HEK293 (cell line): ENCODE measurements at regions not wholly inside any gene's neighbourhood (a gene's known extent, or its start where the extent isn't known, plus 50 kb on each side); places are given as distances from the start of the nearest gene placed in this dataset.

Experiments used
- GLI2 ChIP-seq: fragments of 450-650 bp; formaldehyde crosslinking; IDR thresholded peaks from 2 replicates; pipeline ENCODE4; 2017; ENCODE audit warnings: missing biosample characterization, missing genetic modification characterization, low read depth, borderline replicate concordance
- MEIS1 ChIP-seq: sonication (generic); formaldehyde crosslinking; IDR thresholded peaks from 2 replicates; pipeline ENCODE4 v1.8.1; 2022; ENCODE audit warnings: missing genetic modification reagents, mild to moderate bottlenecking, borderline replicate concordance
- PRDM1 ChIP-seq: fragments of 450-650 bp; formaldehyde crosslinking; IDR thresholded peaks from 2 replicates; pipeline ENCODE4; 2016; ENCODE audit warnings: missing biosample characterization, missing genetic modification characterization
- ZNF530 ChIP-seq: fragments of 450-650 bp; formaldehyde crosslinking; IDR thresholded peaks from 2 replicates; pipeline ENCODE4 v1.5.1; 2016; ENCODE audit warnings: low read depth, missing biosample characterization, missing genetic modification characterization
- TF ChIP-seq, protein P1 (sequence below): fragments of 450-650 bp; formaldehyde crosslinking; IDR thresholded peaks from 2 replicates; pipeline ENCODE4 v1.5.1; 2016; ENCODE audit warnings: missing biosample characterization, missing genetic modification characterization
- TF ChIP-seq, protein P2 (sequence below): fragments of 450-650 bp; formaldehyde crosslinking; IDR thresholded peaks from 2 replicates; pipeline ENCODE4 v1.5.1; 2016; ENCODE audit warnings: missing biosample characterization, missing genetic modification characterization

DNA sequence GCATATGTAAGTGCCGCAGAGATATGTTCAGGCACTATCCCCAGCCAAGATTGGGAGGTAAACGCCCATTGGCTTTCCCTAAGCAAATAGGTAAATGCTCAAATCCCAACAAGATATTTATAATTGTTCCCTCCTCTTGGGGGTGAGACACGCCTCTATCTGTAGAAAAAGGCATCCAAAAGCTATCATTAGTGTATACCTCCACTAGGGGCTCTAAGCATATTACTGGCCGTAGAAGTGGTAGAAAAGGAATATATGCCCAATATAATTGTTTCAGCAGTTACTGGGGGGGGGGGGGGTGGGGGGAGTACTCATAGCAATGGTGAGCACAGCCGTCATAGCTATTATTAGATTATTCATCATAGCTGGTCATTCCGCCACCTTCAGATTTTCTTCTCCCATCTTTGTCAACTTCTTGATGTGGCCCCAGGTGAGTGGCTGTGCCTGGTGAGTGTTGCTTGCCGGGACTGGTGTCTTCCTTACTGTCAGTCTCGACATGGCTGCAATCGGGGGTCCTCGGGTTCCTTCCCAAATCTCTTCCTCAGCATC is 53.3 kb upstream of the WDR1 start:
- TF ChIP-seq, protein P1, sequence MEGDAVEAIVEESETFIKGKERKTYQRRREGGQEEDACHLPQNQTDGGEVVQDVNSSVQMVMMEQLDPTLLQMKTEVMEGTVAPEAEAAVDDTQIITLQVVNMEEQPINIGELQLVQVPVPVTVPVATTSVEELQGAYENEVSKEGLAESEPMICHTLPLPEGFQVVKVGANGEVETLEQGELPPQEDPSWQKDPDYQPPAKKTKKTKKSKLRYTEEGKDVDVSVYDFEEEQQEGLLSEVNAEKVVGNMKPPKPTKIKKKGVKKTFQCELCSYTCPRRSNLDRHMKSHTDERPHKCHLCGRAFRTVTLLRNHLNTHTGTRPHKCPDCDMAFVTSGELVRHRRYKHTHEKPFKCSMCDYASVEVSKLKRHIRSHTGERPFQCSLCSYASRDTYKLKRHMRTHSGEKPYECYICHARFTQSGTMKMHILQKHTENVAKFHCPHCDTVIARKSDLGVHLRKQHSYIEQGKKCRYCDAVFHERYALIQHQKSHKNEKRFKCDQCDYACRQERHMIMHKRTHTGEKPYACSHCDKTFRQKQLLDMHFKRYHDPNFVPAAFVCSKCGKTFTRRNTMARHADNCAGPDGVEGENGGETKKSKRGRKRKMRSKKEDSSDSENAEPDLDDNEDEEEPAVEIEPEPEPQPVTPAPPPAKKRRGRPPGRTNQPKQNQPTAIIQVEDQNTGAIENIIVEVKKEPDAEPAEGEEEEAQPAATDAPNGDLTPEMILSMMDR (tag by site-specific recombination): no peak
- TF ChIP-seq MEIS1 (CRISPR knock-in tag): no peak
- TF ChIP-seq ZNF530: no peak
- TF ChIP-seq GLI2: no peak
- TF ChIP-seq, protein P2, sequence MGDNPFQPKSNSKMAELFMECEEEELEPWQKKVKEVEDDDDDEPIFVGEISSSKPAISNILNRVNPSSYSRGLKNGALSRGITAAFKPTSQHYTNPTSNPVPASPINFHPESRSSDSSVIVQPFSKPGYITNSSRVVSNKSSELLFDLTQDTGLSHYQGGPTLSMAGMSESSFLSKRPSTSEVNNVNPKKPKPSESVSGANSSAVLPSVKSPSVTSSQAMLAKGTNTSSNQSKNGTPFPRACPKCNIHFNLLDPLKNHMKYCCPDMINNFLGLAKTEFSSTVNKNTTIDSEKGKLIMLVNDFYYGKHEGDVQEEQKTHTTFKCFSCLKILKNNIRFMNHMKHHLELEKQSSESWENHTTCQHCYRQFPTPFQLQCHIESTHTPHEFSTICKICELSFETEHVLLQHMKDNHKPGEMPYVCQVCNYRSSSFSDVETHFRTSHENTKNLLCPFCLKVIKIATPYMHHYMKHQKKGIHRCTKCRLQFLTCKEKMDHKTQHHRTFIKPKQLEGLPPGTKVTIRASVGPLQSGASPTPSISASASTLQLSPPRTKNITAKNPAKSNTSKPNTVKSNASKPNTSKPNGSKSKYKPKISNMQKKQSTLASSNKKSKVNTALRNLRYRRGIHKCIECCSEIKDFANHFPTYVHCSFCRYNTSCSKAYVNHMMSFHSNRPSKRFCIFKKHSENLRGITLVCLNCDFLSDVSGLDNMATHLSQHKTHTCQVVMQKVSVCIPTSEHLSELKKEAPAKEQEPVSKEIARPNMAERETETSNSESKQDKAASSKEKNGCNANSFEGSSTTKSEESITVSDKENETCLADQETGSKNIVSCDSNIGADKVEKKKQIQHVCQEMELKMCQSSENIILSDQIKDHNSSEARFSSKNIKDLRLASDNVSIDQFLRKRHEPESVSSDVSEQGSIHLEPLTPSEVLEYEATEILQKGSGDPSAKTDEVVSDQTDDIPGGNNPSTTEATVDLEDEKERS (tag by site-specific recombination): no peak
- TF ChIP-seq PRDM1 (tag by site-specific recombination): no peak
